ENCODE measurements at regions not wholly inside any gene's neighbourhood (a gene's known extent, or its start where the extent isn't known, plus 50 kb on each side); places are given as distances from the start of the nearest gene placed in this dataset.

GRCh38 chr3:166713787-166714186 is 666.3 kb downstream of the ZBBX start:
- no peak overlapping the region for H4K91ac ChIP-seq (ENCODE audit: insufficient read depth, low read depth, low read length)
- H3K27me3 ChIP-seq (ENCODE audit: control insufficient read depth, insufficient read depth, low read length), result no peaks in the 10 kb centered on the region
- H3K4me3 ChIP-seq (ENCODE audit: insufficient read depth, low read depth, low read length), result no peak overlapping the region
- no CpG with 5 or more reads among the region's 2 CpGs for WGBS, 2 experiments (ENCODE audit: extremely low coverage in 2 of 2, insufficient read length in 1 of 2)
- H3K4ac ChIP-seq (ENCODE audit: low read depth, low read length), result no peak overlapping the region
- 0 out of 2 replicates have a peak, but pooled peaks cover 4% of the 10 kb centered on the region for H3K9me3 ChIP-seq (ENCODE audit: control insufficient read depth, insufficient read depth, low read length)
- DNase-seq (no peak), ATAC-seq (ENCODE audit: low read depth) (no peak)
- H3K36me3 ChIP-seq (ENCODE audit: control insufficient read depth, insufficient read depth, low read length), result no peaks in the 10 kb centered on the region
- no peaks in the 10 kb centered on the region for H3K9me1 ChIP-seq (ENCODE audit: insufficient read depth, low read length)
- H4K5ac ChIP-seq (ENCODE audit: low read depth, low read length), result no peak overlapping the region
- H2BK120ac ChIP-seq (ENCODE audit: low read depth, low read length), result no peak overlapping the region
- no peak overlapping the region for H2AK5ac ChIP-seq (ENCODE audit: low read depth, low read length)
- no peak overlapping the region for H3K18ac ChIP-seq (ENCODE audit: low read depth, low read length)
- dilution Hi-C loops (cut with HindIII; ENCODE audit: low sequenced_read_pairs, unreplicated experiment), result no loop called here
- BruUV-seq (replicated peaks), result no TSS peak
- no peak overlapping the region for H2AFZ ChIP-seq (replicated peaks; ENCODE audit: low read length, poor library complexity)
- TF ChIP-seq RFX5 (IDR thresholded peaks at IDR 0.05; ENCODE audit: low read depth, low read length) (no peak), USF2 (IDR thresholded peaks at IDR 0.05; ENCODE audit: low read depth, low read length) (no peak), BHLHE40 (IDR thresholded peaks at IDR 0.05; ENCODE audit: low read depth, low read length) (no peak), CEBPB (IDR thresholded peaks at IDR 0.05; ENCODE audit: low read depth, low read length) (no peak), MAFK (IDR thresholded peaks at IDR 0.05; ENCODE audit: low read depth, low read length) (no peak), SMC3 (IDR thresholded peaks at IDR 0.05; ENCODE audit: low read depth, low read length) (no peak), CTCF (conservative IDR thresholded peaks at IDR 0.05; ENCODE audit: low read depth, low read length) (no peak), RCOR1 (IDR thresholded peaks at IDR 0.05; ENCODE audit: insufficient replicate concordance, low read length) (no peak), RAD21 (IDR thresholded peaks at IDR 0.05; ENCODE audit: low read length) (no peak), MXI1 (IDR thresholded peaks at IDR 0.05; ENCODE audit: borderline replicate concordance, low read depth, low read length) (no peak), POLR2A (IDR thresholded peaks at IDR 0.05; ENCODE audit: low read depth, low read length) (no peak), FOS (IDR thresholded peaks at IDR 0.05; ENCODE audit: low read depth, low read length) (no peak), NFE2L2 (IDR thresholded peaks at IDR 0.05; ENCODE audit: low read depth, low read length) (no peak), MAZ (IDR thresholded peaks at IDR 0.05; ENCODE audit: borderline replicate concordance, low read depth, low read length) (no peak), ELK1 (IDR thresholded peaks at IDR 0.05; ENCODE audit: borderline replicate concordance, low read depth, low read length) (no peak), CHD1 (IDR thresholded peaks at IDR 0.05; ENCODE audit: low read depth, low read length) (no peak)
- no peak overlapping the region for H3K56ac ChIP-seq (ENCODE audit: extremely low read depth, insufficient read depth, low read length)
- no peak overlapping the region for H2BK5ac ChIP-seq (ENCODE audit: low read depth, low read length, poor library complexity, severe bottlenecking)
- H3K9ac ChIP-seq (ENCODE audit: low read depth, low read length), result no peak overlapping the region
- ChIA-PET CTCF (no interaction called here), POLR2A (ENCODE audit: unreplicated experiment) (no interaction called here)
- no peaks in the 10 kb centered on the region for H3K79me1 ChIP-seq (ENCODE audit: low read depth in 1 of 2, low read length in 2 of 2)
- H2BK20ac ChIP-seq (ENCODE audit: low read depth, low read length), result no peak overlapping the region
- no peak overlapping the region for H3K27ac ChIP-seq (ENCODE audit: insufficient read depth, low read length)
- H3K4me1 ChIP-seq (ENCODE audit: control insufficient read depth, insufficient read depth, low read length), result no peaks in the 10 kb centered on the region
- intact Hi-C loops (cut with micrococcal nuclease), result no loop called here
- H3K23ac ChIP-seq (ENCODE audit: low read depth, low read length), result no peak overlapping the region
- no peak overlapping the region for H4K8ac ChIP-seq (ENCODE audit: low read depth in 2 of 2, low read length in 2 of 2)
- H3K4me2 ChIP-seq (ENCODE audit: low read depth, low read length), result no peak overlapping the region
- no peak overlapping the region for H2BK15ac ChIP-seq (ENCODE audit: low read depth, low read length)
- H3K14ac ChIP-seq (replicated peaks; ENCODE audit: low read depth, low read length), result no peak overlapping the region
- no peak overlapping the region for H2AK9ac ChIP-seq (replicated peaks; ENCODE audit: low read depth, low read length, poor library complexity)
- in situ Hi-C loops (cut with MboI; ENCODE audit: low sequenced_read_pairs), result no loop called here
- no peaks in the 10 kb centered on the region for H4K20me1 ChIP-seq (ENCODE audit: insufficient read depth, low read length)

All from IMR-90 (cell line).